WI38 (cell line): ENCODE measurements at regions not wholly inside any gene's neighbourhood (a gene's known extent, or its start where the extent isn't known, plus 50 kb on each side); places are given as distances from the start of the nearest gene placed in this dataset.

Experiments used
- H3K4me3 ChIP-seq: 2 replicates; pipeline ENCODE4 v1.5.1; 2011; ENCODE audit warnings: low read depth, mild to moderate bottlenecking, control low read depth, low read length
- CTCF ChIP-seq: IDR thresholded peaks from 2 replicates; pipeline ENCODE4 v1.5.1; 2012; ENCODE audit warnings: low read depth, mild to moderate bottlenecking, control low read depth, low read length

GRCh38 chr6:138018297-138018696 lies 88.9 kb downstream of the PERP start:
- TF ChIP-seq CTCF = no peak
- no peak overlapping the region for H3K4me3 ChIP-seq

- no peak for TF ChIP-seq CTCF
- no peak overlapping the region for H3K4me3 ChIP-seq
Observed at GRCh38 chr6:138025528-138025978, 81.7 kb downstream of the PERP start.

GRCh38 chr6:138026342-138026741 lies 80.9 kb downstream of the PERP start:
- H3K4me3 ChIP-seq = no peak overlapping the region
- TF ChIP-seq CTCF = no peak

GRCh38 chr6:138028893-138029292 lies 78.3 kb downstream of the PERP start:
- no peak overlapping the region for H3K4me3 ChIP-seq
- no peak for TF ChIP-seq CTCF

GRCh38 chr6:138030872-138031271 lies 76.3 kb downstream of the PERP start:
- H3K4me3 ChIP-seq = no peak overlapping the region
- no peak for TF ChIP-seq CTCF

GRCh38 chr6:138031417-138031816 lies 75.8 kb downstream of the PERP start:
- no peak overlapping the region for H3K4me3 ChIP-seq
- no peak for TF ChIP-seq CTCF

- no peak for TF ChIP-seq CTCF
- no peak overlapping the region for H3K4me3 ChIP-seq
Observed at GRCh38 chr6:138031850-138032249, 75.4 kb downstream of the PERP start.
